NB4 (cell line): ENCODE measurements at regions not wholly inside any gene's neighbourhood (a gene's known extent, or its start where the extent isn't known, plus 50 kb on each side); places are given as distances from the start of the nearest gene placed in this dataset.

Source experiments
- POLR2A ChIP-seq: IDR thresholded peaks from 2 replicates; pipeline ENCODE4 v1.6.1; 2011; ENCODE audit warnings: mild to moderate bottlenecking; ENCODE audit not compliant: insufficient read length; ENCODE audit errors: extremely low read depth
- TF ChIP-seq, protein P1 (sequence below): IDR thresholded peaks from one replicate; pipeline ENCODE4 v1.5.1; 2012; ENCODE audit warnings: low read depth, low read length

DNA sequence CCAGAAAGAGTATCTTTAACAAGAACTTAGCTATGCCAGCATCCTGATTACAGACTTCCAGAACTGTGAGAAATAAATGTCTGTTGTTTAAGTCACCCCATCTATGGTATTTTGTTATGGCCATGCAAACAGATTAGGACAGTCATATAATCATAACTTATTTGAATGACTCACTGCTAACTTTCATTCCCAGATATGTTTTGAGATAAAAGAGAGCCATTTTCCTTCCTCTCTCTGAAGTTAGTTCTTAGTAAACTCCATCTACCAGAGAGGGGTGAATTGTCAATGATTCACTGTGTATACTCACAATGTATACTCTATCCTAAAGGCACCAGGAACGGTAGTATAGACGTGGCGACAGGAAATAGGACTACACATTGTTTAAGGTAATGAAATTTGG is 179.4 kb upstream of the DPH6 start:
- TF ChIP-seq POLR2A: no peak
- TF ChIP-seq, protein P1, sequence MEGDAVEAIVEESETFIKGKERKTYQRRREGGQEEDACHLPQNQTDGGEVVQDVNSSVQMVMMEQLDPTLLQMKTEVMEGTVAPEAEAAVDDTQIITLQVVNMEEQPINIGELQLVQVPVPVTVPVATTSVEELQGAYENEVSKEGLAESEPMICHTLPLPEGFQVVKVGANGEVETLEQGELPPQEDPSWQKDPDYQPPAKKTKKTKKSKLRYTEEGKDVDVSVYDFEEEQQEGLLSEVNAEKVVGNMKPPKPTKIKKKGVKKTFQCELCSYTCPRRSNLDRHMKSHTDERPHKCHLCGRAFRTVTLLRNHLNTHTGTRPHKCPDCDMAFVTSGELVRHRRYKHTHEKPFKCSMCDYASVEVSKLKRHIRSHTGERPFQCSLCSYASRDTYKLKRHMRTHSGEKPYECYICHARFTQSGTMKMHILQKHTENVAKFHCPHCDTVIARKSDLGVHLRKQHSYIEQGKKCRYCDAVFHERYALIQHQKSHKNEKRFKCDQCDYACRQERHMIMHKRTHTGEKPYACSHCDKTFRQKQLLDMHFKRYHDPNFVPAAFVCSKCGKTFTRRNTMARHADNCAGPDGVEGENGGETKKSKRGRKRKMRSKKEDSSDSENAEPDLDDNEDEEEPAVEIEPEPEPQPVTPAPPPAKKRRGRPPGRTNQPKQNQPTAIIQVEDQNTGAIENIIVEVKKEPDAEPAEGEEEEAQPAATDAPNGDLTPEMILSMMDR: no peak
